WTC11 (cell line): ENCODE measurements at regions not wholly inside any gene's neighbourhood (a gene's known extent, or its start where the extent isn't known, plus 50 kb on each side); places are given as distances from the start of the nearest gene placed in this dataset.

ENCODE experiments used
- CREB1 ChIP-seq: sonication (generic); formaldehyde crosslinking; IDR thresholded peaks from 2 replicates; pipeline ENCODE4 v1.8.0; 2023; ENCODE audit warnings: mild to moderate bottlenecking, missing genetic modification reagents
- CTCF ChIP-seq: fragments of 200-600 bp; IDR thresholded peaks from 2 replicates; pipeline ENCODE4 v1.8.0; 2022; ENCODE audit warnings: antibody characterized with exemption
- ELF4 ChIP-seq: sonication (generic); formaldehyde crosslinking; IDR thresholded peaks from 2 replicates; pipeline ENCODE4 v1.8.1; 2022; ENCODE audit warnings: low read depth, mild to moderate bottlenecking, moderate library complexity, missing genetic modification reagents

GRCh38 chr10:9621216-9621615 lies 1396.5 kb upstream of the CELF2 start:
- TF ChIP-seq CREB1 (CRISPR knock-in tag) (no peak), CTCF (no peak), ELF4 (CRISPR knock-in tag) (no peak)
